ENCODE measurements at regions not wholly inside any gene's neighbourhood (a gene's known extent, or its start where the extent isn't known, plus 50 kb on each side); places are given as distances from the start of the nearest gene placed in this dataset.

GRCh38 chr17:72572604-72573491 is 452.0 kb downstream of the SOX9 start:
- TF ChIP-seq CTCF (IDR thresholded peaks at IDR 0.05) (no peak), POLR2A (IDR thresholded peaks at IDR 0.05) (no peak), POLR2AphosphoS5 (IDR thresholded peaks at IDR 0.05; ENCODE audit: insufficient read depth in 1 of 2, low read depth in 1 of 2) (no peak)

All from vagina (tissue), 2 donors.